Calu3 (cell line): ENCODE measurements at regions not wholly inside any gene's neighbourhood (a gene's known extent, or its start where the extent isn't known, plus 50 kb on each side); places are given as distances from the start of the nearest gene placed in this dataset.

ENCODE experiments used
- BruUV-seq: library from RNA; stranded (reverse); fragments of 400-500 nt; replicated peaks from 2 replicates; lab custom pipeline; 2021; lab: Mats Ljungman, UMichigan
- CTCF ChIA-PET: fragments of 300-600 bp; sonication (Branson Sonifier 250); formaldehyde crosslinking; loops from one replicate; lab custom pipeline; 2022; ENCODE audit warnings: antibody characterized with exemption; lab: Charles Lee
- DNase-seq: peaks from one replicate; pipeline ENCODE4 v3.0.0; 2022
- H3K27ac Mint-ChIP-seq: one replicate; pipeline ENCODE4 v1.8.0; 2022; ENCODE audit warnings: mixed read lengths; ENCODE audit not compliant: unreplicated experiment
- H3K27me3 Mint-ChIP-seq: one replicate; pipeline ENCODE4 v1.8.0; 2022; ENCODE audit warnings: mixed read lengths; ENCODE audit not compliant: unreplicated experiment
- H3K36me3 Mint-ChIP-seq: one replicate; pipeline ENCODE4 v1.8.0; 2022; ENCODE audit warnings: mild to moderate bottlenecking, moderate library complexity, mixed read lengths; ENCODE audit not compliant: insufficient read depth, unreplicated experiment
- H3K4me1 Mint-ChIP-seq: one replicate; pipeline ENCODE4 v1.8.0; 2022; ENCODE audit warnings: mild to moderate bottlenecking, low read depth, mixed read lengths; ENCODE audit not compliant: unreplicated experiment
- H3K4me3 Mint-ChIP-seq: one replicate; pipeline ENCODE4 v1.8.0; 2022; ENCODE audit warnings: mild to moderate bottlenecking, low read depth, moderate library complexity, mixed read lengths; ENCODE audit not compliant: unreplicated experiment
- H3K9me3 Mint-ChIP-seq: one replicate; pipeline ENCODE4 v1.8.0; 2022; ENCODE audit warnings: low read depth, mixed read lengths; ENCODE audit not compliant: unreplicated experiment
- intact Hi-C: fragments of 100-400 bp; cut with micrococcal nuclease; formaldehyde crosslinking; loops from one replicate; pipeline ENCODE4 v1.10.0; 2022; ENCODE audit not compliant: unreplicated experiment
- TF ChIP-seq, protein P1 (sequence below): fragments of 200-600 bp; IDR thresholded peaks from one replicate; pipeline ENCODE4 v1.8.0; 2022; ENCODE audit warnings: antibody characterized with exemption; ENCODE audit not compliant: unreplicated experiment

GRCh38 chr16:77076839-77077238 lies 114.2 kb upstream of the MON1B start:
- H3K36me3 Mint-ChIP-seq, result no peaks in the 10 kb centered on the region
- no peak overlapping the region for H3K4me3 Mint-ChIP-seq
- peaks cover 2% of the 10 kb centered on the region for H3K9me3 Mint-ChIP-seq
- no peak overlapping the region for H3K27ac Mint-ChIP-seq
- H3K27me3 Mint-ChIP-seq, result no peaks in the 10 kb centered on the region
- intact Hi-C loops, result no loop called here
- DNase-seq, result no peak
- CTCF ChIA-PET, result no interaction called here
- no peaks in the 10 kb centered on the region for H3K4me1 Mint-ChIP-seq
- BruUV-seq, result no TSS peak
- TF ChIP-seq, protein P1, sequence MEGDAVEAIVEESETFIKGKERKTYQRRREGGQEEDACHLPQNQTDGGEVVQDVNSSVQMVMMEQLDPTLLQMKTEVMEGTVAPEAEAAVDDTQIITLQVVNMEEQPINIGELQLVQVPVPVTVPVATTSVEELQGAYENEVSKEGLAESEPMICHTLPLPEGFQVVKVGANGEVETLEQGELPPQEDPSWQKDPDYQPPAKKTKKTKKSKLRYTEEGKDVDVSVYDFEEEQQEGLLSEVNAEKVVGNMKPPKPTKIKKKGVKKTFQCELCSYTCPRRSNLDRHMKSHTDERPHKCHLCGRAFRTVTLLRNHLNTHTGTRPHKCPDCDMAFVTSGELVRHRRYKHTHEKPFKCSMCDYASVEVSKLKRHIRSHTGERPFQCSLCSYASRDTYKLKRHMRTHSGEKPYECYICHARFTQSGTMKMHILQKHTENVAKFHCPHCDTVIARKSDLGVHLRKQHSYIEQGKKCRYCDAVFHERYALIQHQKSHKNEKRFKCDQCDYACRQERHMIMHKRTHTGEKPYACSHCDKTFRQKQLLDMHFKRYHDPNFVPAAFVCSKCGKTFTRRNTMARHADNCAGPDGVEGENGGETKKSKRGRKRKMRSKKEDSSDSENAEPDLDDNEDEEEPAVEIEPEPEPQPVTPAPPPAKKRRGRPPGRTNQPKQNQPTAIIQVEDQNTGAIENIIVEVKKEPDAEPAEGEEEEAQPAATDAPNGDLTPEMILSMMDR, result no peak

DNA sequence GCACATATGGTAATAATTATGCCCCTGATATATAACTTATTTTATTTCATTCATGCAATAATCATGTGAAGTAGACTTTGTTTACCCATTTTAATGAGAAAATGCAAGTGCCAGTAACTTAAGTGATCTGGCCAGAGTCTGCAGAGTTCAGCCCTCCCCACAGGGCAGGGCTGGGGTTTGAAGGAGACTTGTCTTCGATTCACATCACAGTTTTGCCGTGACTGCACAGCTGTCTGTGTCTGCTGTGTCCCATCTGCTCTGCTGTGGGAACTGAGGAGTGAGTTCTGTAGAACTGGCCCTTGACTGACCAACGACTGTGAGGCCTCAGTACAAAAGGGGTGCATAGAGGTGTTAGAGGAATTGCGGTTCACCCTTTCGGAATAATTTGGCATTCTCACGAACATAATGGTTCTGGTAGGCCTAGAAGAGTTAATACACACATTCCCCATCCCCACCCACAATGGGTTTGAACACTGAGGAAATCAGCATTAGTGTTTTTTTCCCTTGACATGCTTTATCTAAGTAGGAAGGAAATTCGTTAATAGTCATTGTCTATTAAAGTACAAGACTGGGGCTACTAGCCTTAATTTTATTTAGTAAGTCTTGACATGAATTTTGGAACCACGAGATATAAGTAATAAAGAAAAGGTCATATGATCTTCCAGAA lies 113.6 kb upstream of the MON1B start:
- Mint-ChIP-seq H3K4me3 (no peak overlapping the region), H3K27me3 (no peaks in the 10 kb centered on the region), H3K9me3 (peaks cover 2% of the 10 kb centered on the region), H3K4me1 (no peaks in the 10 kb centered on the region), H3K36me3 (no peaks in the 10 kb centered on the region), H3K27ac (no peak overlapping the region)
- CTCF ChIA-PET, result no interaction called here
- BruUV-seq, result no TSS peak
- intact Hi-C loops, result no loop called here
- TF ChIP-seq, protein P1, result no peak
- no peak for DNase-seq

GRCh38 chr16:77085981-77086380 lies 105.0 kb upstream of the MON1B start:
- no peak for DNase-seq
- Mint-ChIP-seq H3K4me3 (no peak overlapping the region), H3K4me1 (no peaks in the 10 kb centered on the region), H3K27me3 (peaks cover 19% of the 10 kb centered on the region), H3K27ac (no peak overlapping the region), H3K36me3 (no peaks in the 10 kb centered on the region), H3K9me3 (no peaks in the 10 kb centered on the region)
- CTCF ChIA-PET, result no interaction called here
- no TSS peak for BruUV-seq
- TF ChIP-seq, protein P1, result no peak
- intact Hi-C loops, result no loop called here

- no peak for DNase-seq
- no TSS peak for BruUV-seq
- no peak overlapping the region for H3K27ac Mint-ChIP-seq
- H3K27me3 Mint-ChIP-seq, result peaks cover 46% of the 10 kb centered on the region
- intact Hi-C loops, result no loop called here
- no peaks in the 10 kb centered on the region for H3K9me3 Mint-ChIP-seq
- TF ChIP-seq, protein P1, result no peak
- no peaks in the 10 kb centered on the region for H3K4me1 Mint-ChIP-seq
- H3K4me3 Mint-ChIP-seq, result no peak overlapping the region
- no peaks in the 10 kb centered on the region for H3K36me3 Mint-ChIP-seq
- CTCF ChIA-PET, result no interaction called here
Observed at GRCh38 chr16:77090062-77090461, 100.9 kb upstream of the MON1B start.
